Mesothelial cell of epicardium (in vitro differentiated cells): ENCODE measurements at regions not wholly inside any gene's neighbourhood (a gene's known extent, or its start where the extent isn't known, plus 50 kb on each side); places are given as distances from the start of the nearest gene placed in this dataset.

ENCODE experiments used
- DNase-seq, 2 experiments: peaks; one replicate each; pipeline ENCODE4 v3.0.0; 2021; ENCODE audit warnings: low spot score in 2 of 2; ENCODE audit not compliant: unreplicated experiment in 2 of 2
- H3K27ac Mint-ChIP-seq: 2 replicates; pipeline ENCODE4 v1.8.0; 2021; ENCODE audit warnings: mixed read lengths
- H3K27me3 Mint-ChIP-seq: 2 replicates; pipeline ENCODE4 v1.8.0; 2021; ENCODE audit warnings: low read depth, mixed read lengths
- H3K36me3 Mint-ChIP-seq: 2 replicates; pipeline ENCODE4 v1.8.0; 2021; ENCODE audit warnings: mixed read lengths
- H3K4me1 Mint-ChIP-seq: 2 replicates; pipeline ENCODE4 v1.8.0; 2021; ENCODE audit warnings: mixed read lengths
- H3K4me3 Mint-ChIP-seq: 2 replicates; pipeline ENCODE4 v1.8.0; 2021; ENCODE audit warnings: mild to moderate bottlenecking, moderate library complexity, mixed read lengths
- H3K9me3 Mint-ChIP-seq: 2 replicates; pipeline ENCODE4 v1.8.0; 2021; ENCODE audit warnings: mixed read lengths
- CTCF ChIP-seq: fragments of 200-600 bp; sonication (generic); IDR thresholded peaks from one replicate; pipeline ENCODE4 v1.5.0; 2021; ENCODE audit warnings: antibody characterized with exemption; ENCODE audit not compliant: unreplicated experiment

- H3K27ac Mint-ChIP-seq, result no peak overlapping the region
- DNase-seq, result no peak
- H3K4me1 Mint-ChIP-seq, result peaks cover 34% of the 10 kb centered on the region
- no peaks in the 10 kb centered on the region for H3K36me3 Mint-ChIP-seq
- H3K27me3 Mint-ChIP-seq, result no peaks in the 10 kb centered on the region
- no peaks in the 10 kb centered on the region for H3K9me3 Mint-ChIP-seq
- TF ChIP-seq CTCF, result no peak
- no peak overlapping the region for H3K4me3 Mint-ChIP-seq
These were observed 59.4 kb upstream of the BZW1 start for GRCh38 chr2:200752332-200752731.

- H3K36me3 Mint-ChIP-seq, result no peaks in the 10 kb centered on the region
- H3K4me1 Mint-ChIP-seq, result peaks cover 31% of the 10 kb centered on the region
- H3K4me3 Mint-ChIP-seq, result no peak overlapping the region
- no peak for DNase-seq
- TF ChIP-seq CTCF, result no peak
- H3K27me3 Mint-ChIP-seq, result no peaks in the 10 kb centered on the region
- H3K27ac Mint-ChIP-seq, result no peak overlapping the region
- H3K9me3 Mint-ChIP-seq, result no peaks in the 10 kb centered on the region
These were observed 58.9 kb upstream of the BZW1 start for GRCh38 chr2:200752835-200753234.

DNA sequence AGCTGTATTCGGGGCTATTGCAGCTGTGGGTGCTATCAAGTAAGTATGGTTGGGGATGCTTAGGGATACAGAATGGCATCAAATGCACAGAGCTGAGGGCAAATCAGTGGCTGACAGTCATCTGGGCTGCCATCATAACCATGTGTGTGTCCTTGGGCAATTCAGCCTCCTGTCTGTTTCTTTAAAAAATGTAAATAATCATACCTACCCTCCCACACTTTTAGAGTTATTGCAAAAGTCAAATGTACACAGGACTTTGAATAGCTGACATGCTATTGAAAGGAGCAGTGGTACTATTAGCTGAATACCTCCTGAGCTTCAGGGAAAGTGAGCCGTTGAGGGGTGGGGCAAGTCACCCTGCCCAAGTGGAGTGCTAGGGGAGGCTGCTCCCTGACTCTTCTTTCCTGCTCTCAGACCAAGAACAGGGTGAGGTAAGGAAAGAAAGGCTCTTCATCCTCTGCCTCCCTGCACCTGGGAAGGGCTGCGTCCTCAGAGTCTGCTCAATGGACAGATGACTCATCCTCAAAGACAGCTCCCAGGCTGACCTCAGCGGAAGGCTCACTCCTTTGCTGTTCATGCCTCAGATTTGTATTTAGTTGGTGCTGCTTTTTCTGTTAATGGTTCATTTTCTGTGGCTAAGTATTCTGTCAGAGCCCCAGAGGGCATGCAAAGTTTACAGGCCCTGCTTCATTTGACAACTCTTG, 54.9 kb upstream of the BZW1 start:
- TF ChIP-seq CTCF, result no peak
- H3K4me1 Mint-ChIP-seq, result peaks cover 21% of the 10 kb centered on the region
- H3K27ac Mint-ChIP-seq, result no peak overlapping the region
- H3K9me3 Mint-ChIP-seq, result no peaks in the 10 kb centered on the region
- H3K4me3 Mint-ChIP-seq, result no peak overlapping the region
- no peak for DNase-seq
- no peaks in the 10 kb centered on the region for H3K27me3 Mint-ChIP-seq
- H3K36me3 Mint-ChIP-seq, result no peaks in the 10 kb centered on the region

DNA sequence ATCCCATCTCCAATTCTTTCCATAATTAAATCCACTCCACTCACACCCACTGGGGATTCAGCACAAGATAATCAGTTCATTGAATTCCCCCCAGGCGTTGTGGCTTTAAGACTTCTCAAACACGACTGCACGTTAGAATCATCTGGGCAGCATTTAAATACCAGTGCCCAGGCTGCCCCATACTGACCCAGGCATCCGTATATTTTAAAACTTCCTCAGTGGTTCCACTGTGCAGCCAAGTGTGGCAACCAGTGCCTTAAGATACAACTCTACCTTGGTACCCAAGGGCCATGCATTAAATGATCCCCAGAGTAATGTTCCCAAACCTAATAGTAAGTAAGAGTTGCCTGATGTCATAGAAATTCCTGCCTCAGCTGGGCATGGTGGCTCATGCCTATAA, 54.3 kb upstream of the BZW1 start:
- H3K36me3 Mint-ChIP-seq, result no peaks in the 10 kb centered on the region
- no peaks in the 10 kb centered on the region for H3K27me3 Mint-ChIP-seq
- no peak overlapping the region for H3K27ac Mint-ChIP-seq
- no peak for DNase-seq
- no peaks in the 10 kb centered on the region for H3K9me3 Mint-ChIP-seq
- no peak for TF ChIP-seq CTCF
- no peak overlapping the region for H3K4me3 Mint-ChIP-seq
- H3K4me1 Mint-ChIP-seq, result peaks cover 21% of the 10 kb centered on the region

DNA sequence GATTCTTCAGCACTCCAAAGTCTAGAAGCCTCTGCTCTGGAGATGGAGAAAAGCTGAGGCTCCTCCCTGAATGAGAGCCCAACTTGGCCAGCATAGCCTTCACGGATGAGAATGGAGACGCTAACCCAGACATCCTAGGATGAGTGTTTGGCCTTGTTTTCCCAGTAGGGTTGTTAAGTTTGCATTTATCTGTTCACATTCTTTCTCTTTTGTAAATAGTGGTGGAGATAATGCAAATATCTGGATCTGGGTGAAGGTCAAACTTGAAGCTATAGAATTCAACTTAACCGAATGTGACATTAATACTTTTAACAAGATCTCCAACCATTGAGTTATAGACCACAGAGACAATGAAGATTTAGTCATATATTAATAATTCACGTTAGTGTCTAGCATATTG, 53.4 kb upstream of the BZW1 start:
- Mint-ChIP-seq H3K4me3 (no peak overlapping the region), H3K9me3 (no peaks in the 10 kb centered on the region), H3K36me3 (no peaks in the 10 kb centered on the region), H3K27me3 (no peaks in the 10 kb centered on the region), H3K4me1 (peaks cover 21% of the 10 kb centered on the region), H3K27ac (no peak overlapping the region)
- TF ChIP-seq CTCF, result no peak
- DNase-seq, result no peak

- no peak overlapping the region for H3K27ac Mint-ChIP-seq
- no peaks in the 10 kb centered on the region for H3K9me3 Mint-ChIP-seq
- TF ChIP-seq CTCF, result no peak
- no peak overlapping the region for H3K4me3 Mint-ChIP-seq
- H3K36me3 Mint-ChIP-seq, result no peaks in the 10 kb centered on the region
- no peaks in the 10 kb centered on the region for H3K27me3 Mint-ChIP-seq
- H3K4me1 Mint-ChIP-seq, result peaks cover 13% of the 10 kb centered on the region
- no peak for DNase-seq
These were observed 50.4 kb upstream of the BZW1 start for GRCh38 chr2:200761266-200761665.
